GM23248 (cell line): ENCODE measurements at regions not wholly inside any gene's neighbourhood (a gene's known extent, or its start where the extent isn't known, plus 50 kb on each side); places are given as distances from the start of the nearest gene placed in this dataset.

Source experiments
- DNase-seq: peaks from one replicate; pipeline ENCODE4 v3.0.0-alpha.2; 2015
- H2AFZ ChIP-seq: fragments of 200-600 bp; sonication (generic); 2 replicates; pipeline ENCODE4 v1.6.1; 2016; ENCODE audit warnings: antibody characterized with exemption
- H3F3A ChIP-seq: fragments of 200-600 bp; sonication (generic); 2 replicates; pipeline ENCODE4 v1.6.1; 2016; ENCODE audit warnings: mild to moderate bottlenecking, antibody characterized with exemption, mixed run types; ENCODE audit not compliant: insufficient read depth
- H3K27ac ChIP-seq: fragments of 200-600 bp; sonication (generic); 2 replicates; pipeline ENCODE4 v1.5.1; 2016; ENCODE audit warnings: mild to moderate bottlenecking
- H3K27me3 ChIP-seq: fragments of 200-600 bp; sonication (generic); replicated peaks from 2 replicates; pipeline ENCODE4 v1.6.1; 2016; ENCODE audit warnings: mild to moderate bottlenecking; ENCODE audit not compliant: insufficient read depth
- H3K36me3 ChIP-seq: fragments of 200-600 bp; sonication (generic); 2 replicates; pipeline ENCODE4 v1.6.1; 2016; ENCODE audit warnings: low read depth, mild to moderate bottlenecking
- H3K4me1 ChIP-seq: fragments of 200-600 bp; sonication (generic); 2 replicates; pipeline ENCODE4 v1.6.1; 2016; ENCODE audit warnings: mild to moderate bottlenecking; ENCODE audit not compliant: insufficient read depth
- H3K4me2 ChIP-seq: fragments of 200-600 bp; sonication (generic); one replicate; pipeline ENCODE4 v1.6.1; 2016; ENCODE audit warnings: mild to moderate bottlenecking; ENCODE audit not compliant: unreplicated experiment
- H3K4me3 ChIP-seq: fragments of 200-600 bp; sonication (generic); 2 replicates; pipeline ENCODE4 v1.5.1; 2016; ENCODE audit warnings: mild to moderate bottlenecking
- H3K79me2 ChIP-seq: fragments of 200-600 bp; sonication (generic); 2 replicates; pipeline ENCODE4 v1.6.1; 2016; ENCODE audit warnings: mild to moderate bottlenecking; ENCODE audit not compliant: insufficient read depth
- H3K9ac ChIP-seq: fragments of 200-600 bp; sonication (generic); 2 replicates; pipeline ENCODE4 v1.6.1; 2016; ENCODE audit warnings: mild to moderate bottlenecking
- H3K9me2 ChIP-seq: fragments of 200-600 bp; sonication (generic); 2 replicates; pipeline ENCODE4 v1.6.1; 2016; ENCODE audit warnings: mixed run types, mild to moderate bottlenecking, moderate library complexity; ENCODE audit not compliant: insufficient read depth
- H3K9me3 ChIP-seq: fragments of 200-600 bp; sonication (generic); one replicate; pipeline ENCODE4 v1.6.1; 2017; ENCODE audit warnings: low read depth
- H4K20me1 ChIP-seq: fragments of 200-600 bp; sonication (generic); 2 replicates; pipeline ENCODE4 v1.6.0; 2016; ENCODE audit not compliant: insufficient read depth
- EZH2 ChIP-seq: fragments of 200-600 bp; sonication (generic); IDR thresholded peaks from 2 replicates; pipeline ENCODE4 v1.6.1; 2018; ENCODE audit warnings: antibody characterized with exemption, mild to moderate bottlenecking; ENCODE audit not compliant: insufficient read depth, poor library complexity, severe bottlenecking
- EZH2phosphoT487 ChIP-seq: fragments of 200-600 bp; sonication (generic); IDR thresholded peaks from 2 replicates; pipeline ENCODE4 v1.6.1; 2018; ENCODE audit warnings: antibody characterized with exemption, moderate library complexity, mild to moderate bottlenecking, low read depth; ENCODE audit not compliant: insufficient read depth
- WGBS, 2 experiments: methylation state at CpG; one replicate each; pipeline ENCODE4 v1.1.6; 2015 to 2017; ENCODE audit warnings: low lambda C conversion rate in 2 of 2, low coverage in 1 of 2; ENCODE audit errors: missing lambda C conversion rate in 2 of 2; 5-methylcytosine and 5-hydroxymethylcytosine counted together
- in situ Hi-C: fragments of 300-500 bp; cut with MboI; formaldehyde crosslinking; loops from 2 replicates; pipeline ENCODE4 v1.15.0; 2020

- no peak overlapping the region for H3K27ac ChIP-seq
- in situ Hi-C loops = loop anchor here (5.0 kb wide), 1 partner anchor 384 kb away; no protein-coding TSS in a partner anchor
Observed at GRCh38 chr10:116792817-116793216, 50.5 kb upstream of the HSPA12A start.

GRCh38 chr10:116796469-116796868, 52.8 kb upstream of the ENO4 start:
- no peak for DNase-seq
- WGBS, 2 experiments = 54 to 59% methylated on average over 5 of the region's 5 CpGs
- Histone ChIP-seq H3K4me3 (no peak overlapping the region), H3F3A (no peaks in the 10 kb centered on the region), H3K27ac (no peak overlapping the region), H3K4me1 (no peaks in the 10 kb centered on the region), H3K9ac (no peak overlapping the region), H3K4me2 (no peak overlapping the region), H3K9me2 (no peaks in the 10 kb centered on the region), H4K20me1 (no peaks in the 10 kb centered on the region), H3K36me3 (no peaks in the 10 kb centered on the region), H3K27me3 (no peaks in the 10 kb centered on the region; the same call in 1 of the 2 replicates), H3K79me2 (no peaks in the 10 kb centered on the region), H3K9me3 (no peaks in the 10 kb centered on the region), H2AFZ (no peak overlapping the region)
- in situ Hi-C loops = no loop called here
- TF ChIP-seq EZH2phosphoT487 (no peak), EZH2 (no peak)

More at GRCh38 chr10:116792817-116793216, 50.5 kb upstream of the HSPA12A start:
- DNase-seq = no peak
- Histone ChIP-seq H4K20me1 (no peaks in the 10 kb centered on the region), H3K36me3 (no peaks in the 10 kb centered on the region), H3K9me2 (no peaks in the 10 kb centered on the region), H3K4me3 (no peak overlapping the region), H3K27me3 (no peaks in the 10 kb centered on the region), H3K9me3 (no peaks in the 10 kb centered on the region), H3K79me2 (no peaks in the 10 kb centered on the region), H2AFZ (no peak overlapping the region), H3K4me2 (no peak overlapping the region), H3K4me1 (no peaks in the 10 kb centered on the region), H3F3A (no peaks in the 10 kb centered on the region), H3K9ac (no peak overlapping the region)
- TF ChIP-seq EZH2phosphoT487 (no peak), EZH2 (no peak)
- 55 to 78% methylated on average over 1 of the region's 1 CpG for WGBS, 2 experiments

GRCh38 chr10:116796910-116797513, 52.3 kb upstream of the ENO4 start:
- no peaks in the 10 kb centered on the region for H3K36me3 ChIP-seq
- no peaks in the 10 kb centered on the region for H3K9me3 ChIP-seq
- H3K9ac ChIP-seq = no peak overlapping the region
- H3K4me3 ChIP-seq = no peak overlapping the region
- DNase-seq = peak; percentile 84
- no peak overlapping the region for H3K27ac ChIP-seq
- no peaks in the 10 kb centered on the region; the same call in 1 of the 2 replicates for H3K27me3 ChIP-seq
- in situ Hi-C loops = no loop called here
- H3F3A ChIP-seq = no peaks in the 10 kb centered on the region
- H3K9me2 ChIP-seq = no peaks in the 10 kb centered on the region
- no peak overlapping the region for H3K4me2 ChIP-seq
- H2AFZ ChIP-seq = no peak overlapping the region
- no peaks in the 10 kb centered on the region for H3K79me2 ChIP-seq
- no peaks in the 10 kb centered on the region for H3K4me1 ChIP-seq
- TF ChIP-seq EZH2phosphoT487 (no peak), EZH2 (no peak)
- 13% methylated on average over 9 of the region's 9 CpGs for WGBS, 2 experiments
- H4K20me1 ChIP-seq = no peaks in the 10 kb centered on the region

GRCh38 chr10:116798859-116799258, 50.4 kb upstream of the ENO4 start:
- in situ Hi-C loops = no loop called here
- Histone ChIP-seq H3F3A (no peaks in the 10 kb centered on the region), H3K4me1 (no peaks in the 10 kb centered on the region), H2AFZ (no peak overlapping the region), H3K4me3 (no peak overlapping the region), H3K27me3 (peaks cover 9% of the 10 kb centered on the region; the same call in 1 of the 2 replicates), H3K4me2 (no peak overlapping the region), H3K9me3 (no peaks in the 10 kb centered on the region), H3K27ac (no peak overlapping the region), H4K20me1 (no peaks in the 10 kb centered on the region), H3K9ac (no peak overlapping the region), H3K79me2 (no peaks in the 10 kb centered on the region), H3K36me3 (no peaks in the 10 kb centered on the region), H3K9me2 (no peaks in the 10 kb centered on the region)
- DNase-seq = no peak
- no peak for TF ChIP-seq EZH2
- no peak for TF ChIP-seq EZH2phosphoT487
- 55% methylated on average over 6 of the region's 6 CpGs for WGBS, 2 experiments
